Spleen (tissue), 7 donors: ENCODE measurements at regions not wholly inside any gene's neighbourhood (a gene's known extent, or its start where the extent isn't known, plus 50 kb on each side); places are given as distances from the start of the nearest gene placed in this dataset.

Experiments
- CTCF ChIP-seq, 11 experiments: fragments of 200-600 bp in 7 of 11; fragments of 450-650 bp in 4 of 11; sonication (generic) in 4 of 11; IDR thresholded peaks in 8 of 11; conservative IDR thresholded peaks in 3 of 11; 1 replicate in 7 of 11; 2 replicates in 4 of 11; pipeline versions ENCODE4 v1.4.0 to v1.8.0; 2016 to 2021; ENCODE audit warnings: antibody characterized with exemption in 11 of 11, inconsistent platforms in 4 of 11, mild to moderate bottlenecking in 1 of 11
- POLR2AphosphoS5 ChIP-seq, 3 donors: sonication (generic); formaldehyde crosslinking; IDR thresholded peaks; one replicate each; pipeline ENCODE4 v1.5.1; 2017; ENCODE audit warnings: antibody characterized with exemption in 3 of 3
- donor health status: DM: no; HTN: no; CAD: no; lungs with moderate emphysema.
- donor health status: DM: no; HTN: no; CAD: no.
- donor health status: DM: no; HTN: no; CAD: no.

- TF ChIP-seq CTCF (IDR thresholded peaks at IDR 0.05 in 8 of 11, conservative IDR thresholded peaks at IDR 0.05 in 3 of 11) (no peak), POLR2AphosphoS5 (IDR thresholded peaks at IDR 0.05) (no peak)
Observed at GRCh38 chr18:30622635-30623034, 419.9 kb downstream of the DSC3 start.
